ENCODE measurements at regions not wholly inside any gene's neighbourhood (a gene's known extent, or its start where the extent isn't known, plus 50 kb on each side); places are given as distances from the start of the nearest gene placed in this dataset.

GRCh38 chr13:26995159-26995558 is 176.5 kb downstream of the USP12 start:
- TF ChIP-seq, protein P1, sequence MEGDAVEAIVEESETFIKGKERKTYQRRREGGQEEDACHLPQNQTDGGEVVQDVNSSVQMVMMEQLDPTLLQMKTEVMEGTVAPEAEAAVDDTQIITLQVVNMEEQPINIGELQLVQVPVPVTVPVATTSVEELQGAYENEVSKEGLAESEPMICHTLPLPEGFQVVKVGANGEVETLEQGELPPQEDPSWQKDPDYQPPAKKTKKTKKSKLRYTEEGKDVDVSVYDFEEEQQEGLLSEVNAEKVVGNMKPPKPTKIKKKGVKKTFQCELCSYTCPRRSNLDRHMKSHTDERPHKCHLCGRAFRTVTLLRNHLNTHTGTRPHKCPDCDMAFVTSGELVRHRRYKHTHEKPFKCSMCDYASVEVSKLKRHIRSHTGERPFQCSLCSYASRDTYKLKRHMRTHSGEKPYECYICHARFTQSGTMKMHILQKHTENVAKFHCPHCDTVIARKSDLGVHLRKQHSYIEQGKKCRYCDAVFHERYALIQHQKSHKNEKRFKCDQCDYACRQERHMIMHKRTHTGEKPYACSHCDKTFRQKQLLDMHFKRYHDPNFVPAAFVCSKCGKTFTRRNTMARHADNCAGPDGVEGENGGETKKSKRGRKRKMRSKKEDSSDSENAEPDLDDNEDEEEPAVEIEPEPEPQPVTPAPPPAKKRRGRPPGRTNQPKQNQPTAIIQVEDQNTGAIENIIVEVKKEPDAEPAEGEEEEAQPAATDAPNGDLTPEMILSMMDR (IDR thresholded peaks at IDR 0.05) = no peak
- TF ChIP-seq POLR2A (IDR thresholded peaks at IDR 0.05) = no peak
- no peaks in the 10 kb centered on the region for H3K36me3 ChIP-seq
- intact Hi-C loops (cut with DNase I) = no loop called here
- peaks cover 0 to 7% (median 0%) of the 10 kb centered on the region in 4 donors for H3K27me3 ChIP-seq
- DNase-seq = no peak
- H3K4me3 ChIP-seq = no peak overlapping the region
- peaks cover 0 to 41% (median 16%) of the 10 kb centered on the region in 3 donors for H3K4me1 ChIP-seq
- peaks cover 0 to 4% (median 0%) of the 10 kb centered on the region in 3 donors for H3K9me3 ChIP-seq
- peak overlapping the region in 2 of 4 donors; percentile 68 to 72 for H3K27ac ChIP-seq
- WGBS, 2 donors = 86 to 95% methylated on average over 3 of the region's 3 CpGs

GRCh38 chr13:26993780-26994179 is 177.8 kb downstream of the USP12 start:
- no peak for TF ChIP-seq POLR2A (IDR thresholded peaks at IDR 0.05)
- TF ChIP-seq, protein P1 (IDR thresholded peaks at IDR 0.05) = no peak
- WGBS, 2 donors = 88 to 100% methylated on average over 1 to 2 of the region's 3 CpGs

DNA sequence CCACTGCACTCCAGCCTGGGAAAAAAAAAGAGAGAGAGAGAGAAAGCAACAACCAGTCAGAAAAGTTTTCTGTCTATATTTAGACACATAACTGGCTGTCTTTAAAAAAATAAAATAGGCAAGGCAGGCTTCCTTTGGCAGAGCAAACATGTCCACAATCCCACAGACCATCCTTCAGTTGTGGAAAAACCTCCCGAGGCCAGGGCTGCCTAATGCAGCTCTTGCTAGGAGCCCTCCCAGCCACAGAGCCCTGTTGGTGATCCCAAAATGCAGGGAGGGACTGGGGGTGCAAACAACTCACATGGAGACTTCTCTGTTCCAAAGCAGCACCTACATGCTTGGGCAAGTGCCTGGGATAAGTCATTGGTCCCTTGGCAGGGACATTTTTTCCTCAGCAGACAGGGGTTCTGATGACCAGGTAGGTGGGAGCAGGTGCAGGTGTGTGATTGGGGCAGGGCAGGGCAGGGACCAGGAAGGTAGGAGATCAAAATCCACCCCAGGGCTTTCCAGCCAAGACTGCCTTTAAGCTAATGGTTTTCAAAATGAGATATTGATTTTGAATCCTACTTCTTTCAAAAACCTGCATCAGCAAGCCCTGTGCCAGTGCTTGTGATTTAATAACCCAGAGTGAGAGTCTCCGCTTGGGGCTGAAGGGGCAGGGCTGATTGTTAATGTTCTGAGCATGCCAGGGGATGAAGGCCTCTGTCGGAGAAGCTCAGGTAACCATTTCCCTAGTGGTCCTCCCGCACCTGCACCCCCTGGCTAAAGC is 178.5 kb downstream of the USP12 start:
- Histone ChIP-seq H3K27me3 (peaks cover 0 to 12% (median 0%) of the 10 kb centered on the region in 4 donors), H3K4me3 (no peak overlapping the region), H3K4me1 (peaks cover 0 to 40% (median 16%) of the 10 kb centered on the region in 3 donors), H3K9me3 (peaks cover 0 to 4% (median 0%) of the 10 kb centered on the region in 3 donors), H3K36me3 (no peaks in the 10 kb centered on the region), H3K27ac (peak overlapping the region in 3 of 4 donors; percentile 54 to 73 (median 72))
- DNase-seq = no peak
- 20 to 52% methylated on average over 2 to 4 of the region's 4 CpGs for WGBS, 2 donors
- TF ChIP-seq, protein P1 (IDR thresholded peaks at IDR 0.05) = no peak
- intact Hi-C loops (cut with DNase I) = no loop called here

More at GRCh38 chr13:26993780-26994179, 177.8 kb downstream of the USP12 start:
- Histone ChIP-seq H3K4me1 (peaks cover 0 to 41% (median 16%) of the 10 kb centered on the region in 3 donors), H3K9me3 (peaks cover 0 to 4% (median 0%) of the 10 kb centered on the region in 3 donors), H3K4me3 (no peak overlapping the region), H3K27ac (peak overlapping the region in 3 of 4 donors; percentile 45 to 72 (median 54)), H3K36me3 (no peaks in the 10 kb centered on the region), H3K27me3 (peaks cover 0 to 12% (median 0%) of the 10 kb centered on the region in 4 donors)
- DNase-seq = no peak
- intact Hi-C loops (cut with DNase I) = no loop called here

DNA sequence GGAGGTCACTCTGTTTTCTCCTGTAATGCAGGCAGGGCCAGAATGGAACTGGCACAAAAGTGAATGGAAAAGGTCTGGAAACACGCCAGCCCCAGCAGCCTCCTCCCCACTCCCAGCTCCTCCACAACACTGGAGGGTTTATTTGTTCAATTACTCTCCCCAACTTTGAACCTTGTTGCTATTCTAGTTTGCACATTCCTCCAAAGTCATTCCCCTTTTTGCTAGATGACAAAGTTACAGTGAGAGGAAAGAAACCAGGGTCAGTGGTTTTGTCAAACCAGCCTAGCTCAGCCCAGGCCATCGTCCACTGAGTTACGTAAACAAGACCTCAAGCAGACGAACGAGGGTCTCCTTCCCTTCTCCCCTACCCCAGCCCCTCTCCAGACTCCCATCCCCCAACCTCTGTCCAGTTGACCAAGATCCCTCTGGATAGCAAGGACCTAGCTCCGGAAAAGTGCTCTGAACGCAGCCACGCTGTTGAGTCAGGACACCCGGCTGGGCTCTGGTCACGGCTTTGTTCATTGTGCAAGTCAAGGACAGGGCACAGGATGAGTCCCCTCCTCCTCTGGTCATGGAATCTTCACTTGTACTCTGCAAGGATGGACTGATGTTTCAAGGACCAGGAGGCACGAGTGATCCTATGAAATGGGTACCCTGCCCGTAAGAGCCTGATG is 180.0 kb downstream of the USP12 start:
- H3K27me3 ChIP-seq = peaks cover 0 to 16% (median 0%) of the 10 kb centered on the region in 4 donors
- no peaks in the 10 kb centered on the region for H3K36me3 ChIP-seq
- H3K4me1 ChIP-seq = peaks cover 0 to 38% (median 16%) of the 10 kb centered on the region in 3 donors
- H3K4me3 ChIP-seq = no peak overlapping the region
- 70% methylated on average over 7 to 9 of the region's 12 CpGs for WGBS, 2 donors
- peaks cover 0 to 4% (median 0%) of the 10 kb centered on the region in 3 donors for H3K9me3 ChIP-seq
- TF ChIP-seq, protein P1 (IDR thresholded peaks at IDR 0.05) = no peak
- TF ChIP-seq POLR2A (IDR thresholded peaks at IDR 0.05) = no peak
- intact Hi-C loops (cut with DNase I) = no loop called here
- H3K27ac ChIP-seq = peak overlapping the region in 3 of 4 donors; percentile 54 to 73 (median 72)
- DNase-seq = no peak
